Heart left ventricle (tissue), 13 donors: ENCODE measurements at regions not wholly inside any gene's neighbourhood (a gene's known extent, or its start where the extent isn't known, plus 50 kb on each side); places are given as distances from the start of the nearest gene placed in this dataset.

Experiments used
- CTCF ChIP-seq, 12 donors: fragments of 200-600 bp; sonication (generic) in 4 of 12; IDR thresholded peaks; one replicate each; pipeline versions ENCODE4 v1.5.0 to v1.8.0; 2018 to 2022; ENCODE audit warnings: antibody characterized with exemption in 12 of 12, mild to moderate bottlenecking in 5 of 12
- POLR2A ChIP-seq, 2 donors: fragments of 450-650 bp; IDR thresholded peaks; one replicate each; pipeline ENCODE4 v1.6.1; 2017; ENCODE audit warnings: antibody characterized with exemption in 2 of 2, mild to moderate bottlenecking in 2 of 2, moderate library complexity in 2 of 2
- donor health status: ischemic (EF 13 %, LVEDD 7.1; RV severe dilation, severe dysfunction).
- donor health status: DM: no; HTN: yes; CAD: no.
- donor health status: DM: no; HTN: no; CAD: no.
- donor health status: ischemic (EF 25% LVEDD 6.9; RV normal size, moderate dysfunction).
- donor health status: ischemic (EF 25% LVEDD 5.7; RV mildly dilated, moderate dysfunction).
- donor health status: ischemic (EF 35%, LVEDD 5.7; RV mildly dilated, moderate dysfunction).
- donor health status: nonischemic (EF 11% LVEDD 7.7; RV severe dilation, severe dysfunction).
- donor health status: DM: yes; HTN: yes; CAD: no.
- donor health status: PGD.
- donor health status: ischemic (EF 29% LVEDD 5.4; RV normal size, mild dysfunction).
- donor health status: nonischemic (EF 23%, LVEDD 6.1; RV moderate dilation, normal function).

- TF ChIP-seq CTCF (IDR thresholded peaks at IDR 0.05) (no peak), POLR2A (IDR thresholded peaks at IDR 0.05) (no peak)
These were observed 533.2 kb downstream of the REEP3 start for GRCh38 chr10:64054392-64054791.
